ENCODE measurements at regions not wholly inside any gene's neighbourhood (a gene's known extent, or its start where the extent isn't known, plus 50 kb on each side); places are given as distances from the start of the nearest gene placed in this dataset.

DNA sequence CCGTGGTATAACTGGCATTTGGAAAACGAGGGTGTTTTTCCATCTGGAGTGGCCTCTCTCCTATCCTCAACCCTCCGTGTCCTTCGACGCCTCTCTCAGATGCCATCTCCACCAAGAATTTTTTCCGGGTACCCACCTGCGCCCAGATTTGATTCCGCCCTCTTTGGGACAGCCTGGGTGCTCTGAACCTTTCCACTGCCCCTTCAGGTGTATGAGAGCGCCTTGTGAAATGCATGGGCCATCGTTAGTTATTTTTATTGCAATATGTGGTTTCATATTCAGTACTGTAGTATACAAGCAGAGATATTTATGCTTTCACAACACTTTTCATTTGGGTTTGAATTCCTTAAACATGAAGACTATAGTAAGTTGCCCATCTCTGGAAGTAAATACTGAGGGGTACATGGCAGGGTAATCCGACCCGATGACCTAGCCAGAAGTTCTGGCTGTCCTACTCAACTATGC is 78.2 kb upstream of the IFNE start:
- no peak for TF ChIP-seq POLR2A (IDR thresholded peaks at IDR 0.05)
- TF ChIP-seq, protein P1, sequence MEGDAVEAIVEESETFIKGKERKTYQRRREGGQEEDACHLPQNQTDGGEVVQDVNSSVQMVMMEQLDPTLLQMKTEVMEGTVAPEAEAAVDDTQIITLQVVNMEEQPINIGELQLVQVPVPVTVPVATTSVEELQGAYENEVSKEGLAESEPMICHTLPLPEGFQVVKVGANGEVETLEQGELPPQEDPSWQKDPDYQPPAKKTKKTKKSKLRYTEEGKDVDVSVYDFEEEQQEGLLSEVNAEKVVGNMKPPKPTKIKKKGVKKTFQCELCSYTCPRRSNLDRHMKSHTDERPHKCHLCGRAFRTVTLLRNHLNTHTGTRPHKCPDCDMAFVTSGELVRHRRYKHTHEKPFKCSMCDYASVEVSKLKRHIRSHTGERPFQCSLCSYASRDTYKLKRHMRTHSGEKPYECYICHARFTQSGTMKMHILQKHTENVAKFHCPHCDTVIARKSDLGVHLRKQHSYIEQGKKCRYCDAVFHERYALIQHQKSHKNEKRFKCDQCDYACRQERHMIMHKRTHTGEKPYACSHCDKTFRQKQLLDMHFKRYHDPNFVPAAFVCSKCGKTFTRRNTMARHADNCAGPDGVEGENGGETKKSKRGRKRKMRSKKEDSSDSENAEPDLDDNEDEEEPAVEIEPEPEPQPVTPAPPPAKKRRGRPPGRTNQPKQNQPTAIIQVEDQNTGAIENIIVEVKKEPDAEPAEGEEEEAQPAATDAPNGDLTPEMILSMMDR (IDR thresholded peaks at IDR 0.05), result no peak
